ENCODE measurements at regions not wholly inside any gene's neighbourhood (a gene's known extent, or its start where the extent isn't known, plus 50 kb on each side); places are given as distances from the start of the nearest gene placed in this dataset.

DNA sequence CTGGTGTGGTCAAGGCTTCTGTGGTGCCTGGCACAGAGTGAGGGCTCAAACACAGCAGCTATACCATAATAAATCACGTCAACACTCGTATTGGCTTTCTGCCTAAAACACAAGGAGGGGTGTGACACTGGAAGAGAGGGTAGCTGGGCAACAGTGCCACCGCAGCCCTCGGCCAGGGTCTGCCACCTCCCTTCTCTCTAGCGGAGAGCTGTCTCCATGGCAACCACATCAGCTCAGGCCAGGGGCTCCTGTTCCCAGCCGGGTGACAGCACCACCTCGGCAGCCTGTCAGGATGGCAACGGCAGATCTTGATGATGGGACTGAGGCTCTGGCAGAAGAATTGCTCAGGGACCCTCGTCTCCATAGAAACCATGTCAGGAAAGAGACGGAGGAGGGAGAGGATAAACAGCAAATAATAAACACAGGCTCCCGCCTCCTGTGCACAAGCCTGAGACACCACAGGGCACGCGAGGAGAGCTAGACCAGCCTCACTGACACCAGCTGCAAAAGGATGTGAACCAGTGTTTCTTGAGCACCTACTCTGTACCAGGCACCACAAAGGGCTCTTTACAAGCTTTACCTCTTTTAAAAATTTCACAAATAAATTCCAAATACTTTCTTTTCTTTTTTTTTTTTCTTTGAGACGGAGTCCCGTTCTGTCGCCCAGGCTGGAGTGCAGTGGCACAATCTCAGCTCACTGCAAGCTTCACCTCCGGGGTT, 50.4 kb upstream of the TLDC2 start:
- TF ChIP-seq, protein P1, sequence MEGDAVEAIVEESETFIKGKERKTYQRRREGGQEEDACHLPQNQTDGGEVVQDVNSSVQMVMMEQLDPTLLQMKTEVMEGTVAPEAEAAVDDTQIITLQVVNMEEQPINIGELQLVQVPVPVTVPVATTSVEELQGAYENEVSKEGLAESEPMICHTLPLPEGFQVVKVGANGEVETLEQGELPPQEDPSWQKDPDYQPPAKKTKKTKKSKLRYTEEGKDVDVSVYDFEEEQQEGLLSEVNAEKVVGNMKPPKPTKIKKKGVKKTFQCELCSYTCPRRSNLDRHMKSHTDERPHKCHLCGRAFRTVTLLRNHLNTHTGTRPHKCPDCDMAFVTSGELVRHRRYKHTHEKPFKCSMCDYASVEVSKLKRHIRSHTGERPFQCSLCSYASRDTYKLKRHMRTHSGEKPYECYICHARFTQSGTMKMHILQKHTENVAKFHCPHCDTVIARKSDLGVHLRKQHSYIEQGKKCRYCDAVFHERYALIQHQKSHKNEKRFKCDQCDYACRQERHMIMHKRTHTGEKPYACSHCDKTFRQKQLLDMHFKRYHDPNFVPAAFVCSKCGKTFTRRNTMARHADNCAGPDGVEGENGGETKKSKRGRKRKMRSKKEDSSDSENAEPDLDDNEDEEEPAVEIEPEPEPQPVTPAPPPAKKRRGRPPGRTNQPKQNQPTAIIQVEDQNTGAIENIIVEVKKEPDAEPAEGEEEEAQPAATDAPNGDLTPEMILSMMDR (IDR thresholded peaks at IDR 0.05): no peak
- no peak for TF ChIP-seq POLR2AphosphoS5 (IDR thresholded peaks at IDR 0.05)
